SK-N-SH (cell line): ENCODE measurements at regions not wholly inside any gene's neighbourhood (a gene's known extent, or its start where the extent isn't known, plus 50 kb on each side); places are given as distances from the start of the nearest gene placed in this dataset.

Experiments
- CTCF ChIP-seq: fragments of 200-600 bp; sonication (generic); IDR thresholded peaks from 2 replicates; pipeline ENCODE4 v1.6.1; 2017; ENCODE audit warnings: antibody characterized with exemption, mild to moderate bottlenecking, moderate library complexity
- MEF2A ChIP-seq: IDR thresholded peaks from 2 replicates; pipeline ENCODE4 v1.4.0; 2012; ENCODE audit warnings: low read depth, borderline replicate concordance

DNA sequence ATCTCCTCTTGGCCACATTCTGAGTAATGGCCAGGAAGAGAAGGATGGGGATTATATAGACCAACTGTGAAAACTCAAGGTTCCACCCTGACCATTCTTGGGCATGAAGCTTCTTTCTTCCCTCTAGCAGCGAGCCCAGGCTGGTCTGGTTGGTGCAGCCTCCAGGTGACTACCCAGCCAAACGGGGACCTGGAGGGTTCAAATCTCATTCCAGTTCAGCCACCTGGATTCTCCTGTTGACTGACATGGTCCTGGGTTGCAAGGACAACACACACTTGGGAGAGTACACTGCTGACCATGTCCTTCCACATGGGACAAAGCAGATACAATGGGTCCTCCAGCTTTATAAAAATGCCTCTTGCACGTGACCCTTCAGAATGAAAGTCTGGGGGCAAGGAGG lies 67.0 kb downstream of the SHANK2 start:
- TF ChIP-seq CTCF = no peak
- TF ChIP-seq MEF2A = no peak
